ENCODE measurements at regions not wholly inside any gene's neighbourhood (a gene's known extent, or its start where the extent isn't known, plus 50 kb on each side); places are given as distances from the start of the nearest gene placed in this dataset.

GRCh38 chrX:101993335-101993734 is 61.5 kb upstream of the ZMAT1 start:
- Histone ChIP-seq H3K9ac (ENCODE audit: extremely low read depth, low read length, poor library complexity, severe bottlenecking) (no peak overlapping the region), H3K9me3 (ENCODE audit: control insufficient read depth, low read length) (no peaks in the 10 kb centered on the region), H3K4me3 (ENCODE audit: low read length) (no peak overlapping the region), H3K36me3 (ENCODE audit: control insufficient read depth, insufficient read depth, low read length) (no peaks in the 10 kb centered on the region), H3K27ac (ENCODE audit: low read depth, low read length) (no peak overlapping the region), H3K27me3 (ENCODE audit: control insufficient read depth, insufficient read depth, low read length, poor library complexity, severe bottlenecking) (no peaks in the 10 kb centered on the region), H3K4me1 (ENCODE audit: control insufficient read depth, insufficient read depth, low read length) (no peaks in the 10 kb centered on the region)
- no peak overlapping the region for H3K4me3 Mint-ChIP-seq
- WGBS, 2 experiments (ENCODE audit: insufficient coverage in 1 of 2, insufficient read length in 1 of 2), result 100% methylated on average over 1 of the region's 2 CpGs; no CpG with 5 or more reads in 1 of the 2 experiments
- DNase-seq, result no peak
- TF ChIP-seq CTCF (conservative IDR thresholded peaks at IDR 0.05), result no peak
- no peaks in the 10 kb centered on the region for H3K36me3 Mint-ChIP-seq (ENCODE audit: low read depth)
- peaks cover 19% of the 10 kb centered on the region for H3K9me3 Mint-ChIP-seq
- H3K4me1 Mint-ChIP-seq, result no peaks in the 10 kb centered on the region
- H3K27ac Mint-ChIP-seq, result no peak overlapping the region
- no peaks in the 10 kb centered on the region for H3K27me3 Mint-ChIP-seq (ENCODE audit: insufficient read depth)

GRCh38 chrX:101986586-101986985 is 54.8 kb upstream of the ZMAT1 start:
- Mint-ChIP-seq H3K36me3 (ENCODE audit: low read depth) (no peaks in the 10 kb centered on the region), H3K27ac (no peak overlapping the region), H3K9me3 (peaks cover 24% of the 10 kb centered on the region), H3K4me1 (no peaks in the 10 kb centered on the region), H3K27me3 (ENCODE audit: insufficient read depth) (no peaks in the 10 kb centered on the region), H3K4me3 (no peak overlapping the region)
- Histone ChIP-seq H3K36me3 (ENCODE audit: control insufficient read depth, insufficient read depth, low read length) (no peaks in the 10 kb centered on the region), H3K4me1 (ENCODE audit: control insufficient read depth, insufficient read depth, low read length) (no peaks in the 10 kb centered on the region), H3K4me3 (ENCODE audit: low read length) (no peak overlapping the region), H3K27me3 (ENCODE audit: control insufficient read depth, insufficient read depth, low read length, poor library complexity, severe bottlenecking) (no peaks in the 10 kb centered on the region), H3K9me3 (ENCODE audit: control insufficient read depth, low read length) (no peaks in the 10 kb centered on the region), H3K9ac (ENCODE audit: extremely low read depth, low read length, poor library complexity, severe bottlenecking) (no peak overlapping the region), H3K27ac (ENCODE audit: low read depth, low read length) (no peak overlapping the region)
- DNase-seq, result no peak
- TF ChIP-seq CTCF (conservative IDR thresholded peaks at IDR 0.05), result no peak
- WGBS, 2 experiments (ENCODE audit: insufficient coverage in 1 of 2, insufficient read length in 1 of 2), result 83% methylated on average over 2 of the region's 2 CpGs; no CpG with 5 or more reads in 1 of the 2 experiments
